ENCODE measurements at regions not wholly inside any gene's neighbourhood (a gene's known extent, or its start where the extent isn't known, plus 50 kb on each side); places are given as distances from the start of the nearest gene placed in this dataset.

DNA sequence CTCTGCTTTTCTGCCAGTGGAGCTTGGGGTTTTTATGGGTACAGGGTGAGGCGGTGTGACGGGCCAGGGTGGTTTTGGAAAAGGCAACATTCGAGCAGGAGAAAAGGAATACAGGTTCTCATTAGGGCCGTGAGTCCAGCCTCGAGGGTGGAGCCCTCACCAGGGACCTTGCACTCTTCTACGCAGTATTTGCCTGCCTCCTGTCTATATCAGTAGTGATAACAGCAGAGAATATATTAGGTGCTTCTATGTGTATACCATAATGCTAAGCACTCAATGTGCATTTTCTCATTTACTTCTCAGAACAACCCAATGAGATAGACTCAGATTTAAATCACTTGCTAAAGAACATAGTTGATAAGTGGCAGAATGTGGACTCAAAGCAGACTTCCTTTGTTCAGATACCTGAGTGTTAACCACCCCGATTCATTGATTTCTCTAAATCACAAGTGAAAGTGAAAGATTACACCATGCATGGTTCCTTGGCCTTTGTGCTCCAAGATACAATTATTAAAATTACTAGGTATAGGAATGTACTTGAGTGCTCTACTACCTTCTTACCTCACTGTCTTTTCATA lies 403.9 kb downstream of the PCDH7 start:
- ChIA-PET CTCF (no interaction called here), POLR2A (ENCODE audit: unreplicated experiment) (no interaction called here)
- DNase-seq = no peak
- Histone ChIP-seq H3F3A (ENCODE audit: low read length, unreplicated experiment) (no peaks in the 10 kb centered on the region), H3K27me3 (ENCODE audit: low read length) (no peaks in the 10 kb centered on the region), H3K4me3 (ENCODE audit: low read length) (no peak overlapping the region), H3K79me2 (ENCODE audit: low read length) (no peaks in the 10 kb centered on the region), H3K36me3 (ENCODE audit: low read depth, low read length) (no peaks in the 10 kb centered on the region), H4K20me1 (ENCODE audit: low read length) (no peaks in the 10 kb centered on the region), H3K9me2 (replicated peaks; ENCODE audit: low read length) (no peaks in the 10 kb centered on the region), H3K4me2 (ENCODE audit: low read length) (no peak overlapping the region), H2AFZ (ENCODE audit: low read length) (no peak overlapping the region), H3K9ac (ENCODE audit: low read length) (no peak overlapping the region), H3K9me3 (ENCODE audit: low read length) (no peaks in the 10 kb centered on the region), H3K4me1 (ENCODE audit: insufficient read depth, low read length) (no peaks in the 10 kb centered on the region), H3K27ac (ENCODE audit: low read length) (no peak overlapping the region)
- no peak for ATAC-seq
- intact Hi-C loops (cut with micrococcal nuclease) = no loop called here
- TF ChIP-seq, protein P1, sequence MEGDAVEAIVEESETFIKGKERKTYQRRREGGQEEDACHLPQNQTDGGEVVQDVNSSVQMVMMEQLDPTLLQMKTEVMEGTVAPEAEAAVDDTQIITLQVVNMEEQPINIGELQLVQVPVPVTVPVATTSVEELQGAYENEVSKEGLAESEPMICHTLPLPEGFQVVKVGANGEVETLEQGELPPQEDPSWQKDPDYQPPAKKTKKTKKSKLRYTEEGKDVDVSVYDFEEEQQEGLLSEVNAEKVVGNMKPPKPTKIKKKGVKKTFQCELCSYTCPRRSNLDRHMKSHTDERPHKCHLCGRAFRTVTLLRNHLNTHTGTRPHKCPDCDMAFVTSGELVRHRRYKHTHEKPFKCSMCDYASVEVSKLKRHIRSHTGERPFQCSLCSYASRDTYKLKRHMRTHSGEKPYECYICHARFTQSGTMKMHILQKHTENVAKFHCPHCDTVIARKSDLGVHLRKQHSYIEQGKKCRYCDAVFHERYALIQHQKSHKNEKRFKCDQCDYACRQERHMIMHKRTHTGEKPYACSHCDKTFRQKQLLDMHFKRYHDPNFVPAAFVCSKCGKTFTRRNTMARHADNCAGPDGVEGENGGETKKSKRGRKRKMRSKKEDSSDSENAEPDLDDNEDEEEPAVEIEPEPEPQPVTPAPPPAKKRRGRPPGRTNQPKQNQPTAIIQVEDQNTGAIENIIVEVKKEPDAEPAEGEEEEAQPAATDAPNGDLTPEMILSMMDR (conservative IDR thresholded peaks at IDR 0.05; ENCODE audit: low read depth, low read length) = no peak
- TF ChIP-seq EZH2phosphoT487 (IDR thresholded peaks at IDR 0.05; ENCODE audit: borderline replicate concordance, low read length) = no peak
- TF ChIP-seq EZH2 (IDR thresholded peaks at IDR 0.05; ENCODE audit: low read length, unreplicated experiment) = no peak
- BruUV-seq (replicated peaks) = no TSS peak

DNA sequence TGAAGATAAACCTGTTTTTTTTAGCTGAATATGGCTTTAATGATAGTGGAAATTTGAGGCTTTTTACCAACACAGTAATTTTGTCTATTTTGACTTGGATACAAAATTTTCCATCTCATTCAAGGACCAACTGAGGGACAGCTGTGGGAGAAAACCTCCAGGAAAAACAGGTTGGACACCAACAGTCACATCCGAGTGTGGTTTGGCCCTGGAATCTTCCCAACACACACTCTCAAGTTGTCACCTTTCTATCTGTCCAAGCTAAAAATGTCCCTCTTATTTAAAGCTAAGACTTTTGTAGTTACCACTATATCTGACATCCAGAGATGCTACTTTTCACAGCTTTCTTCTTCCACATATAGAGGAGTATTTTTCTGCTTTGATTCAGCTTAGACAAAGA lies 404.9 kb downstream of the PCDH7 start:
- Histone ChIP-seq H2AFZ (ENCODE audit: low read length) (no peak overlapping the region), H3K36me3 (ENCODE audit: low read depth, low read length) (no peaks in the 10 kb centered on the region), H4K20me1 (ENCODE audit: low read length) (no peaks in the 10 kb centered on the region), H3K79me2 (ENCODE audit: low read length) (no peaks in the 10 kb centered on the region), H3K9ac (ENCODE audit: low read length) (no peak overlapping the region), H3K4me3 (ENCODE audit: low read length) (no peak overlapping the region), H3K27ac (ENCODE audit: low read length) (no peak overlapping the region), H3K27me3 (ENCODE audit: low read length) (no peaks in the 10 kb centered on the region), H3F3A (ENCODE audit: low read length, unreplicated experiment) (no peaks in the 10 kb centered on the region), H3K4me1 (ENCODE audit: insufficient read depth, low read length) (no peaks in the 10 kb centered on the region), H3K9me3 (ENCODE audit: low read length) (no peaks in the 10 kb centered on the region), H3K4me2 (ENCODE audit: low read length) (no peak overlapping the region), H3K9me2 (replicated peaks; ENCODE audit: low read length) (no peaks in the 10 kb centered on the region)
- DNase-seq (no peak), ATAC-seq (no peak)
- no TSS peak for BruUV-seq (replicated peaks)
- no peak for TF ChIP-seq EZH2 (IDR thresholded peaks at IDR 0.05; ENCODE audit: low read length, unreplicated experiment)
- TF ChIP-seq, protein P1 (conservative IDR thresholded peaks at IDR 0.05; ENCODE audit: low read depth, low read length) = no peak
- no peak for TF ChIP-seq EZH2phosphoT487 (IDR thresholded peaks at IDR 0.05; ENCODE audit: borderline replicate concordance, low read length)
- ChIA-PET POLR2A (ENCODE audit: unreplicated experiment) (no interaction called here), CTCF (no interaction called here)
- intact Hi-C loops (cut with micrococcal nuclease) = no loop called here

DNA sequence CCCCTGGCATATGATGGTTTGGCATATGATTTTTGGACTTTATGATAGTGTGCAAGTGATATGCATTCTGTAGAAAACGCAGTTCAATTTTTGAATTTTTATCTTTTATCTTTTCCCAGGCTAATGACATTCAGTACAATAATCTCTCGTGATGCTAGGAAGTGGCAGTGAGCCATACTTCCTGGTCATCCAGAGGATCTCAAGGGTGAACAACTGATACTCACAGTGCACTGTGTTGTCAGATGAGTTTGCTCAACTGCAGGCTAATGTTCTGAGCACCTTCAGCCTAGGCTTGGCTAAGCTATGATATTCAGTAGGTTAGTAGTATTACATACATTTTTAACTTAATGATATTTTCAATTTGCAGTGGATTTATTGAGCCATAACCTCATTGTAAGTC lies 405.3 kb downstream of the PCDH7 start:
- Histone ChIP-seq H3K27ac (ENCODE audit: low read length) (no peak overlapping the region), H3K36me3 (ENCODE audit: low read depth, low read length) (no peaks in the 10 kb centered on the region), H3K9ac (ENCODE audit: low read length) (no peak overlapping the region), H3K4me2 (ENCODE audit: low read length) (no peak overlapping the region), H3K4me1 (ENCODE audit: insufficient read depth, low read length) (no peaks in the 10 kb centered on the region), H3F3A (ENCODE audit: low read length, unreplicated experiment) (no peaks in the 10 kb centered on the region), H3K9me2 (replicated peaks; ENCODE audit: low read length) (no peaks in the 10 kb centered on the region), H2AFZ (ENCODE audit: low read length) (no peak overlapping the region), H3K9me3 (ENCODE audit: low read length) (no peaks in the 10 kb centered on the region), H3K27me3 (ENCODE audit: low read length) (no peaks in the 10 kb centered on the region), H4K20me1 (ENCODE audit: low read length) (no peaks in the 10 kb centered on the region), H3K79me2 (ENCODE audit: low read length) (no peaks in the 10 kb centered on the region), H3K4me3 (ENCODE audit: low read length) (no peak overlapping the region)
- no peak for DNase-seq
- ChIA-PET POLR2A (ENCODE audit: unreplicated experiment) (no interaction called here), CTCF (interaction anchor here (0.6 kb wide), 1 partner anchor 65 kb away, joined by 3 read pairs; no protein-coding TSS in a partner anchor)
- no peak for ATAC-seq
- no peak for TF ChIP-seq EZH2phosphoT487 (IDR thresholded peaks at IDR 0.05; ENCODE audit: borderline replicate concordance, low read length)
- no peak for TF ChIP-seq EZH2 (IDR thresholded peaks at IDR 0.05; ENCODE audit: low read length, unreplicated experiment)
- TF ChIP-seq, protein P1 (conservative IDR thresholded peaks at IDR 0.05; ENCODE audit: low read depth, low read length) = no peak
- no TSS peak for BruUV-seq (replicated peaks)
- intact Hi-C loops (cut with micrococcal nuclease) = no loop called here
